Spleen (tissue), 7 donors: ENCODE measurements at regions not wholly inside any gene's neighbourhood (a gene's known extent, or its start where the extent isn't known, plus 50 kb on each side); places are given as distances from the start of the nearest gene placed in this dataset.

Experiments
- POLR2AphosphoS5 ChIP-seq, 3 donors: sonication (generic); formaldehyde crosslinking; IDR thresholded peaks; one replicate each; pipeline ENCODE4 v1.5.1; 2017; ENCODE audit warnings: antibody characterized with exemption in 3 of 3
- TF ChIP-seq, protein P1 (sequence below), 11 experiments: fragments of 200-600 bp in 7 of 11; fragments of 450-650 bp in 4 of 11; sonication (generic) in 4 of 11; IDR thresholded peaks in 8 of 11; conservative IDR thresholded peaks in 3 of 11; 1 replicate in 7 of 11; 2 replicates in 4 of 11; pipeline versions ENCODE4 v1.4.0 to v1.8.0; 2016 to 2021; ENCODE audit warnings: antibody characterized with exemption in 11 of 11, inconsistent platforms in 4 of 11, mild to moderate bottlenecking in 1 of 11
- donor health status: DM: no; HTN: no; CAD: no; lungs with moderate emphysema.
- donor health status: DM: no; HTN: no; CAD: no.
- donor health status: DM: no; HTN: no; CAD: no.

DNA sequence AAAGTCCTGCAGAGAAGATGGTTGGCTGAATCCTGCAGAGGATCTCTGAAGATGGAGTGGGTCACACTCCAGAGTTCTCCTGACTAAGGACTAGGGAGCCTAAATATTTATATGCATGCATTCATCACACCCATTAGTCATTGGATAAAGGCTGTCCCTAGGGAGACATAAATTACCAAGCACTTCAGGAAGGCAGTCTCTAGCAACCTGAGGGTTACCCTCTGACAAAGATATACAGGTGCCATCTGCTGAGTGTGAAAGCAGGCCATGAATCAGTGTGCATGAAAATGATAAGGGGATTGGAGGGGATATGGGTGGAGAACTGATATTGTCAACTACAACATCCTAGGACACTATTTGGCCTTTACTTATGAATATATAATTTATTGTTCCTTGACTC, 294.8 kb upstream of the DDX18 start:
- TF ChIP-seq, protein P1, sequence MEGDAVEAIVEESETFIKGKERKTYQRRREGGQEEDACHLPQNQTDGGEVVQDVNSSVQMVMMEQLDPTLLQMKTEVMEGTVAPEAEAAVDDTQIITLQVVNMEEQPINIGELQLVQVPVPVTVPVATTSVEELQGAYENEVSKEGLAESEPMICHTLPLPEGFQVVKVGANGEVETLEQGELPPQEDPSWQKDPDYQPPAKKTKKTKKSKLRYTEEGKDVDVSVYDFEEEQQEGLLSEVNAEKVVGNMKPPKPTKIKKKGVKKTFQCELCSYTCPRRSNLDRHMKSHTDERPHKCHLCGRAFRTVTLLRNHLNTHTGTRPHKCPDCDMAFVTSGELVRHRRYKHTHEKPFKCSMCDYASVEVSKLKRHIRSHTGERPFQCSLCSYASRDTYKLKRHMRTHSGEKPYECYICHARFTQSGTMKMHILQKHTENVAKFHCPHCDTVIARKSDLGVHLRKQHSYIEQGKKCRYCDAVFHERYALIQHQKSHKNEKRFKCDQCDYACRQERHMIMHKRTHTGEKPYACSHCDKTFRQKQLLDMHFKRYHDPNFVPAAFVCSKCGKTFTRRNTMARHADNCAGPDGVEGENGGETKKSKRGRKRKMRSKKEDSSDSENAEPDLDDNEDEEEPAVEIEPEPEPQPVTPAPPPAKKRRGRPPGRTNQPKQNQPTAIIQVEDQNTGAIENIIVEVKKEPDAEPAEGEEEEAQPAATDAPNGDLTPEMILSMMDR (IDR thresholded peaks at IDR 0.05 in 8 of 11, conservative IDR thresholded peaks at IDR 0.05 in 3 of 11), result no peak
- no peak for TF ChIP-seq POLR2AphosphoS5 (IDR thresholded peaks at IDR 0.05)
